Lower leg skin (tissue), 4 donors: ENCODE measurements at regions not wholly inside any gene's neighbourhood (a gene's known extent, or its start where the extent isn't known, plus 50 kb on each side); places are given as distances from the start of the nearest gene placed in this dataset.

ENCODE experiments used
- DNase-seq, 2 donors: peaks; one replicate each; pipeline ENCODE4 v3.0.0-alpha.2; 2019; ENCODE audit warnings: low spot score in 2 of 2
- H3K4me3 ChIP-seq: fragments of 200-600 bp; sonication (generic); 2 replicates; pipeline ENCODE4 v1.5.1; 2017; ENCODE audit warnings: mild to moderate bottlenecking, low read depth; ENCODE audit not compliant: poor library complexity, severe bottlenecking
- CTCF ChIP-seq, 3 donors: fragments of 450-650 bp; IDR thresholded peaks; one replicate each; pipeline ENCODE4 v1.5.1; 2016; ENCODE audit warnings: antibody characterized with exemption in 3 of 3, mild to moderate bottlenecking in 3 of 3, moderate library complexity in 2 of 3
- POLR2A ChIP-seq, 2 donors: fragments of 450-650 bp; IDR thresholded peaks; one replicate each; pipeline ENCODE4 v1.6.1; 2016 to 2017; ENCODE audit warnings: antibody characterized with exemption in 2 of 2, mild to moderate bottlenecking in 1 of 2, moderate library complexity in 1 of 2
- WGBS, 2 donors: methylation state at CpG; one replicate each; pipeline ENCODE4 v1.1.5; 2018; 5-methylcytosine and 5-hydroxymethylcytosine counted together
- intact Hi-C: fragments of 100-400 bp; cut with DNase I; formaldehyde crosslinking; loops from one replicate; pipeline ENCODE4 v1.15.0; 2023; ENCODE audit warnings: low total_unique reads

DNA sequence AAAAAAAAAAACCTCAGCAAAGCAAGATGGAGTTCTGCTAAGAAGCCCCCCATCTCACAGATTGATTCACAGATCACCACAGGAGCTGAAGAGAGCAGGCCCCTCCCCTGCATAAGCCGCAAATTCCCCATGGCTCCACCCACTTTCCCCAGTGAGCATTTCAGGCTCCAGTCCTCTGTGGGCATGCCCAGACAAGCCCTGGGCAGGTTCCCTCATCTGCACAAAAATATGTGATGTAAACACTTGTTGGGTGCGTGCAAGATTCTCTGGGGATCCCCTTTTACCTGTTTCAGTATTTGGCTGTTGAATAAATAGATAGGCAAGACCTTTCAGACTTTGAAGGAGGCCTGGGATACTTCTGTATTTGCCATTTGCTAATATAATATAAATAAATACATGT, 514.3 kb downstream of the PCDH7 start:
- no peak for DNase-seq
- intact Hi-C loops, result no loop called here
- TF ChIP-seq POLR2A (IDR thresholded peaks at IDR 0.05) (no peak), CTCF (IDR thresholded peaks at IDR 0.05) (no peak)
- no peak overlapping the region for H3K4me3 ChIP-seq
- 73 to 82% methylated on average over 2 of the region's 2 CpGs for WGBS, 2 donors

- no peak for DNase-seq
- intact Hi-C loops, result no loop called here
- WGBS, 2 donors, result 71 to 81% methylated on average over 1 of the region's 1 CpG
- TF ChIP-seq CTCF (IDR thresholded peaks at IDR 0.05) (no peak), POLR2A (IDR thresholded peaks at IDR 0.05) (no peak)
- no peak overlapping the region for H3K4me3 ChIP-seq
These were observed 514.7 kb downstream of the PCDH7 start for GRCh38 chr4:31234901-31235300.

DNA sequence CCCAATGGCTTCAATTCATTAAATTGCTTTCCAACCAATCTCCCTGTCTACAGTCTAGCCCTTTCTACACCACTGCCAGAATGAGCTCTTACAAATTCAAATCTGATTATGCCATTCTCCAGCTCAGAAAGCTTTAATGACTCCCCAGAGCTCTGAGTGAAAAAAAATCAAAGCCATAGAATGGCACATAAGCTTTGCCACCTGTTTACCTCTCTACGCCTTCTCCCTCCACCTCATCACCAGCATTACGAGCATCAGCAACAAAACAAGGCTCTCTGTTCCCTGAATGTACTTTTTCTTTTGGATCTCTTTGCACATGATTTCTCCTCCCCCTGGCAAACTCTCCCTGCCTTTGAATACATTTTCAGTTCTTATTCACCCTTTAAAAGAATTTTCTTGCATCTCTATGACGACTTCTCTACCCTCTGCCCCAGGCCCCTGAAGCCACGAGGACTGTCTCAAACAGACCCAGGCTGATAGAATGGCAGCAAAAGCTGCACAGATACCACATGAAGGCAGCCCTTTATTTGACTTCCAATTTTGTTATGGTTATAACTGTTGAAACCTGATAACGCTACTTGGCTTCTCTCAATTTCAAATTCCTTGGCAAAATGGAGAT, 516.0 kb downstream of the PCDH7 start:
- no peak overlapping the region for H3K4me3 ChIP-seq
- WGBS, 2 donors, result 69 to 73% methylated on average over 5 of the region's 5 CpGs

DNA sequence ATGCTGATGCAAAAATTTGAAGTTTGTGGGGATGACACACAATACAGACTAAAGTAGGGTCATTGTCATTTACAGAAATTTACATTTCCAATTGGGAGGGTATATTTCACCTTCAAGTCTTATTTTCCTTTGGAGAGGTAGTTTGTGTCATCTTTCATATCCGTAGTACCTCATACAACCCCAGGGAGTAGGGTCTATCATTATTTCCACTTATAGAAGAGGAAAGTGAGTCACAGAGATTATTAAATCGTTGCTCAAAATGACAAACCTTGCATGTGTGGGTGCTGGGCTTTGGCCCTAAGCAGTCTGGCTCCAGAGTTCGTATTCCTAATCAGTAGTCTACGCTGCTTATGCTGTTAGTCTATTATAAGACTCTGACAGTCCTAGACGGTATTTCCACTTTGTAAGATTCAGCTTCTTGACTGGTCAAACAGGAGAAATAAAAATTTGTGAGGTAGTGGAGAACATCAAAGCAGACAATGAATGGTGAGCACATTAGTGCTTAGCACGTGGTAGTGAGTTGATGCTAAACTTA, 516.5 kb downstream of the PCDH7 start:
- WGBS, 2 donors, result 56 to 72% methylated on average over 6 of the region's 6 CpGs
- DNase-seq, result no peak
- TF ChIP-seq POLR2A (IDR thresholded peaks at IDR 0.05) (no peak), CTCF (IDR thresholded peaks at IDR 0.05) (no peak)
- no peak overlapping the region for H3K4me3 ChIP-seq
- intact Hi-C loops, result no loop called here

More for the DNA sequence above, 516.0 kb downstream of the PCDH7 start:
- DNase-seq, result no peak
- TF ChIP-seq CTCF (IDR thresholded peaks at IDR 0.05), result no peak
- TF ChIP-seq POLR2A (IDR thresholded peaks at IDR 0.05), result no peak
- intact Hi-C loops, result no loop called here

GRCh38 chr4:31237233-31237632, 517.1 kb downstream of the PCDH7 start:
- intact Hi-C loops, result no loop called here
- TF ChIP-seq POLR2A (IDR thresholded peaks at IDR 0.05), result no peak
- TF ChIP-seq CTCF (IDR thresholded peaks at IDR 0.05), result no peak
- DNase-seq, result no peak
- no peak overlapping the region for H3K4me3 ChIP-seq

DNA sequence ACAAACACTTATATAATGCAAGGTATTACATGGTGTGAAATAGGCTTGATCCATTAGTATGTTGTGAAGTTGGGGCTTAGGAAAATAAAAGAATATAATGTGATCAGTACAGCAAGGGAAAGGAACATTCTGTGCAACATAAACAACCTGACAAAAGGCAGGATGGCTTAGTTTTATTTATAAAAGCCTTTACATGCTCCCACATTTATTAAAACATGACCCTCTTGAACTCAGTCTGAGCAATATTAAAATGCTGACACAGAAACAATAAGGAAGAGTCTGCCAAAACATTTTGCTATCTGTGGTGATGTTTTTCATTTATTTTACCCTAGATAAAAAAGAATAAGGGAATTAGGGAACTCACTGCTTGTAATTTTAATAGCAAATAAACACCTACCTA, 519.7 kb downstream of the PCDH7 start:
- no peak overlapping the region for H3K4me3 ChIP-seq
- intact Hi-C loops, result no loop called here
- DNase-seq, result no peak
- TF ChIP-seq CTCF (IDR thresholded peaks at IDR 0.05) (no peak), POLR2A (IDR thresholded peaks at IDR 0.05) (no peak)
